ELF-1 (cell line): ENCODE measurements at regions not wholly inside any gene's neighbourhood (a gene's known extent, or its start where the extent isn't known, plus 50 kb on each side); places are given as distances from the start of the nearest gene placed in this dataset.

Experiments
- DNase-seq: peaks from one replicate; pipeline ENCODE4 v3.0.0-alpha.2; 2016; ENCODE audit warnings: low read depth, low spot score

GRCh38 chr3:86176445-86176784 lies 814.5 kb downstream of the VGLL3 start:
- no peak for DNase-seq

DNA sequence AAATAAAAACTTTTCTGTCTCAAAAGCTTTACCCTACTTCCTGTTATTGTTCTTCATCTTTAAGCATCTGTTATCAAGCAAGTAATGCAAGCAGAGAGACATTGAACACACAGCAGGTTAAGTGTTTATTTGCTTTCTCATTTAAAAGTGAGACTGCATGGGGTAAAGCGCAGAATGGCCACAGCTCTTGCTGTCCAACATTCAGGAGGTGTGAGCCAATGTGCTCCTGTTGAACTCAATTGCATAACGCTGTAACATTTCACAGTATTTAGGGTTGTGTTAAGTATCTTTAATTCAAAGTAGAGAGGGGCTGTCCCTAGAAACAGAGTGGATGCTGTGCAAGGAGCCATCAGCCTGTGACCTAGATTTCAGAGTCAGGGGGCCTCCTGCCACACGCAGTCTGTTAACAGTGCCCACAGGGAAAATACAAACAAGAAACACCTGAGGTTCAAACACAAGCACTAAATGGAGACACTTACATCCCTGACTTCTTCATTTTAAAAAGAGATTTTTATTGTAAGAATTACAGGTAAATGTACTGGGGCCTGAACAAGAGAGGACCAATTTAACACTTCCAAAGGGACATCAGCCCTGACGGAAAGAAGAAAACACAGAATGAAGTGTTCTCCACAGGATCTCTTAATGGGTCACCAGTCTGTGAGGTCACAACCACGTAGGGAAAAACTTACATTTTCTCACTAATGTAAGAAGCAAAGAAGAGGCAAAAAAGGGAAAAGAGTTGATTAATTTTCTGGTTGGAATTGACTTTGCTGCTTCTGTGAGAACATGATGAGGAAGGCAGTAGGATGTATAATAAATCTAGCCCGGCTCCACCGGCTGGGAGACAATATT lies 815.1 kb downstream of the VGLL3 start:
- peak; percentile 47 for DNase-seq

- peak; percentile 42 for DNase-seq
Observed at GRCh38 chr3:86175051-86175536, 815.9 kb downstream of the VGLL3 start.

DNA sequence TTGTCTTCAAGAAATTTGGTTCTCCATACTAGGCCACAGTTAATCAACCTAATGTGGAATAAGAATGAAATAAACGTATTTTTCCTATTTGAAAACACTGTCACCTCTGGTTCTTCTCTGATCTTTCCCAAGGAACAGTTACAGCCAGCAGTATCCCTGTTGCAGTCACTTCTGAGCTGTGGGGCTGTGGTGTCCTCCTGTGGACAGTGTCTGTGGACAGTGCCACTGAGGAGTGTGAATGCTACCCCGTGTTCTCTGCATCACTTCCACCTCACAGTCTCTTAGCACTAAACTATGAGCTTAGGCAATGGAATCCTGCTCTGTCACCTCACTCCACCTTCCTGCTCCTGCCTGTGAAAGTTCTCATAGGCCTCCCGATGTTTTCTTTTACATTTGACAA lies 817.5 kb downstream of the VGLL3 start:
- no peak for DNase-seq

- DNase-seq = no peak
Observed at GRCh38 chr3:86168512-86168911, 822.4 kb downstream of the VGLL3 start.

- DNase-seq = no peak
Observed at GRCh38 chr3:86162521-86162920, 828.4 kb downstream of the VGLL3 start.

DNA sequence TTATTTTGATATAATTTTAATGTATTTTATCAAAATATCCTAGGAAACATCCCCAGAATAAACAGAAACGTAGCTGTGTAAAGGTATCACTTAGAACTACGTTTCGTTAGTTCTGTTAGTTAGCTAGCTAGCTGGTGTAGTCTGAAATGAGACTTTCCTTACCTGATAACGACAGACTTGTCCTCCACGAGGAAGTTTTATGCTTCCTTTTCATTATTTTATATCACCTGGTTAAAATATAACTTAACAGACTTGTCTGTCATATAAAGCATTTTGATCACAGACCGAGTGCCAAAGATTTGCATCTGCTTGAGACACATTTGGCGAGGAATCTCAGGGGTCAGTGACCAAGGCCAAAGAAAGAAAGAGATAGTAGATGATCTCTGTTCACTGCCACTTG lies 829.5 kb downstream of the VGLL3 start:
- DNase-seq = no peak

GRCh38 chr3:86152620-86153019 lies 838.3 kb downstream of the VGLL3 start:
- no peak for DNase-seq

GRCh38 chr3:86149054-86149453 lies 841.9 kb downstream of the VGLL3 start:
- DNase-seq = no peak

DNA sequence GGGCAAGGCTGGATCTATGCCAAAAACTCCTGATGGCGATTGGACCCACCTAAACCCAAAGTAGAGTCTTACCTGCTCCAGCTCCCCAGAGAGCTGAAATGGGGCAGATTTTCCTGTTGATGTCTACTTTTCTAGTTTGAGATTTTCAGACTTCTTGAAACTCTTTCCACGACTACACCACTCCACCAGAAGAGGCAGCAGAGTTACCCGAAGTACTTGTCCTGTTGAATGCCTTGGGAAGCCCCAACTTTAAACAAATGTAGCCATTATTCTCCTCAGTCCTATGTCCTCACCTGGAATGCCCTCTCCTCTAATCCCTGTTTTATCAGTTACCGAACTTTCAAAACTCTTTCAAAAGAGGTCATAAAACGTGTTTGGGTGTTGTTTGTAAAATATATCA lies 843.8 kb downstream of the VGLL3 start:
- peak; percentile 4 for DNase-seq

DNA sequence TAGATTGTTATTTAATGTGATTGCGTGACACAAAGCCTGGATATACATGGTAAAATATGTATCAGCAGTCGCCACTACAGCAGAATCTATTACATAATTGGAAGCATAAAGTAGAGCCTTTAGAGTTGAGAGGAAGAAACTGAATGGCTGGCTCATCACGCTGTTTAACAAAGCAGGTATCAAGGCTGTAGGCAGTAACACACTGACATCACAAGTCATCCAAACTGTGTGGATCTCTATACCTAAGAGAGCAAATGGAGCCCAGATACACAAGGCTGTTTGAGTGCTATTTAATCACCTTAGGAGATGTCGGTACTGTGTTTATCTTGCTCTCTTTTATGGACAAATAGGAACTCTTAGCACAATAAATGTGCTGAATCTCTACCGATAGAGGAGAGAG lies 864.4 kb downstream of the VGLL3 start:
- DNase-seq = no peak
